Brain pericyte (primary cell): ENCODE measurements at regions not wholly inside any gene's neighbourhood (a gene's known extent, or its start where the extent isn't known, plus 50 kb on each side); places are given as distances from the start of the nearest gene placed in this dataset.

Experiments
- DNase-seq: peaks from one replicate; pipeline ENCODE4 v3.0.0-alpha.2; 2012; ENCODE audit warnings: low read depth, low spot score

GRCh38 chr10:125457406-125457805, 225.6 kb downstream of the TEX36 start:
- DNase-seq, result no peak

GRCh38 chr10:125455855-125456254, 227.1 kb downstream of the TEX36 start:
- no peak for DNase-seq

GRCh38 chr10:125455431-125455830, 227.5 kb downstream of the TEX36 start:
- no peak for DNase-seq

GRCh38 chr10:125451319-125451718, 231.6 kb downstream of the TEX36 start:
- no peak for DNase-seq

- no peak for DNase-seq
These were observed 232.7 kb downstream of the TEX36 start for GRCh38 chr10:125450218-125450617.

- DNase-seq, result no peak
These were observed 233.4 kb downstream of the TEX36 start for GRCh38 chr10:125449571-125449970.

- DNase-seq, result no peak
These were observed 234.4 kb downstream of the TEX36 start for GRCh38 chr10:125448596-125448995.

- DNase-seq, result no peak
These were observed 238.2 kb downstream of the TEX36 start for GRCh38 chr10:125444790-125445189.

GRCh38 chr10:125442856-125443540, 240.0 kb downstream of the TEX36 start:
- no peak for DNase-seq

GRCh38 chr10:125441151-125441550, 241.8 kb downstream of the TEX36 start:
- DNase-seq, result no peak

GRCh38 chr10:125431149-125431548, 251.8 kb downstream of the TEX36 start:
- DNase-seq, result no peak

- no peak for DNase-seq
These were observed 254.9 kb downstream of the TEX36 start for GRCh38 chr10:125428054-125428453.

GRCh38 chr10:125424191-125424847, 258.6 kb downstream of the TEX36 start:
- DNase-seq, result no peak

- no peak for DNase-seq
These were observed 259.4 kb downstream of the TEX36 start for GRCh38 chr10:125423569-125423968.

- no peak for DNase-seq
These were observed 259.5 kb upstream of the CTBP2 start for GRCh38 chr10:125419831-125420230.

GRCh38 chr10:125419146-125419545, 258.8 kb upstream of the CTBP2 start:
- no peak for DNase-seq

GRCh38 chr10:125417605-125418004, 257.2 kb upstream of the CTBP2 start:
- DNase-seq, result no peak

- DNase-seq, result no peak
These were observed 255.6 kb upstream of the CTBP2 start for GRCh38 chr10:125415964-125416363.

GRCh38 chr10:125415006-125415633, 254.8 kb upstream of the CTBP2 start:
- no peak for DNase-seq

- peak; percentile 26 for DNase-seq
These were observed 251.4 kb upstream of the CTBP2 start for GRCh38 chr10:125411724-125412123.

- no peak for DNase-seq
These were observed 249.4 kb upstream of the CTBP2 start for GRCh38 chr10:125409756-125410155.

GRCh38 chr10:125407557-125407956, 247.2 kb upstream of the CTBP2 start:
- DNase-seq, result no peak

GRCh38 chr10:125407000-125407502, 246.7 kb upstream of the CTBP2 start:
- DNase-seq, result no peak
